ENCODE measurements at regions not wholly inside any gene's neighbourhood (a gene's known extent, or its start where the extent isn't known, plus 50 kb on each side); places are given as distances from the start of the nearest gene placed in this dataset.
A peak's percentile ranks its signal among the peaks of the same experiment; 100 is the strongest.

DNA sequence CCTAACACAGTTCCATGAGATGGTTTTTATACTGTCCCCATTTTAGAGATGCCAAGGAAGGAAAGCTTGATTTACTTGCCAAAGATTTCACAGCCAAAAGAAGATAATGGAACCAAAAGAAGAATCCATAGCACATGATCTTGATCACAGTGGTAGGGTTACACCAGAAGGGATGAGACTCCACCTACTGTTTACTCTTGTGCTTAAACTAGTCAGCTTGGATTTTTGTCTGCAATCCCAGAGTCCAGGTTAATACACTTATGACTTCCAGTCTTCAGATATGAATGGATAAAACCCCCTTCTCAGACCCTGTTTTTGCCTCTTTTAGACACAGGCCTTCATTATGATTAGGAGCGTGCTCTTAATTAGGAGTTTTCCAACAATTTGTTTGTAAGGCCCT is 454.2 kb downstream of the AEBP2 start:
- dilution Hi-C loops (cut with HindIII; ENCODE audit: low sequenced_read_pairs, unreplicated experiment): no loop called here

More for the DNA sequence above, 454.2 kb downstream of the AEBP2 start:
- Histone ChIP-seq H4K20me1 (ENCODE audit: insufficient read depth, low read length) (no peaks in the 10 kb centered on the region), H2BK5ac (ENCODE audit: low read depth, low read length, poor library complexity, severe bottlenecking) (no peak overlapping the region), H3K18ac (ENCODE audit: low read depth, low read length) (no peak overlapping the region), H3K56ac (ENCODE audit: extremely low read depth, insufficient read depth, low read length) (no peak overlapping the region), H3K9me1 (ENCODE audit: insufficient read depth, low read length) (no peaks in the 10 kb centered on the region), H4K5ac (ENCODE audit: low read depth, low read length) (no peak overlapping the region), H3K9me3 (ENCODE audit: control insufficient read depth, insufficient read depth, low read length) (no peaks in the 10 kb centered on the region), H4K8ac (ENCODE audit: low read depth in 2 of 2, low read length in 2 of 2) (no peak overlapping the region), H2AK9ac (replicated peaks; ENCODE audit: low read depth, low read length, poor library complexity) (no peak overlapping the region), H4K91ac (ENCODE audit: insufficient read depth, low read depth, low read length) (no peak overlapping the region), H2AK5ac (ENCODE audit: low read depth, low read length) (no peak overlapping the region), H3K79me1 (ENCODE audit: low read depth in 1 of 2, low read length in 2 of 2) (no peaks in the 10 kb centered on the region), H3K9ac (ENCODE audit: low read depth, low read length) (no peak overlapping the region), H2BK120ac (ENCODE audit: low read depth, low read length) (no peak overlapping the region), H2AFZ (replicated peaks; ENCODE audit: low read length, poor library complexity) (no peak overlapping the region), H3K27ac (ENCODE audit: insufficient read depth, low read length) (no peak overlapping the region), H3K4me2 (ENCODE audit: low read depth, low read length) (no peak overlapping the region), H3K36me3 (ENCODE audit: control insufficient read depth, insufficient read depth, low read length) (no peaks in the 10 kb centered on the region), H2BK15ac (ENCODE audit: low read depth, low read length) (no peak overlapping the region), H3K27me3 (ENCODE audit: control insufficient read depth, insufficient read depth, low read length) (no peaks in the 10 kb centered on the region), H3K23ac (ENCODE audit: low read depth, low read length) (no peak overlapping the region), H3K4me1 (ENCODE audit: control insufficient read depth, insufficient read depth, low read length) (peaks cover 5% of the 10 kb centered on the region), H3K4me3 (ENCODE audit: insufficient read depth, low read depth, low read length) (no peak overlapping the region), H3K14ac (replicated peaks; ENCODE audit: low read depth, low read length) (no peak overlapping the region), H3K4ac (ENCODE audit: low read depth, low read length) (peak overlapping the region; percentile 20; the same call in 1 of the 2 replicates), H2BK20ac (ENCODE audit: low read depth, low read length) (no peak overlapping the region)
- POLR2A ChIA-PET (ENCODE audit: unreplicated experiment): interaction anchor here (0.5 kb wide), 1 partner anchor 59 kb away, joined by 4 read pairs; no protein-coding TSS in a partner anchor
- peak; percentile 54 for DNase-seq
- intact Hi-C loops (cut with micrococcal nuclease): loop anchor here (2.0 to 10.0 kb wide), 3 partner anchors 136 to 319 kb away; no protein-coding TSS in a partner anchor
- TF ChIP-seq RCOR1 (IDR thresholded peaks at IDR 0.05; ENCODE audit: insufficient replicate concordance, low read length) (no peak), RAD21 (IDR thresholded peaks at IDR 0.05; ENCODE audit: low read length) (peak; percentile 55), SMC3 (IDR thresholded peaks at IDR 0.05; ENCODE audit: low read depth, low read length) (peak; percentile 26; the same call in 1 of the 2 replicates), CTCF (conservative IDR thresholded peaks at IDR 0.05; ENCODE audit: low read depth, low read length) (peak; percentile 52)
- TF ChIP-seq, protein P1, sequence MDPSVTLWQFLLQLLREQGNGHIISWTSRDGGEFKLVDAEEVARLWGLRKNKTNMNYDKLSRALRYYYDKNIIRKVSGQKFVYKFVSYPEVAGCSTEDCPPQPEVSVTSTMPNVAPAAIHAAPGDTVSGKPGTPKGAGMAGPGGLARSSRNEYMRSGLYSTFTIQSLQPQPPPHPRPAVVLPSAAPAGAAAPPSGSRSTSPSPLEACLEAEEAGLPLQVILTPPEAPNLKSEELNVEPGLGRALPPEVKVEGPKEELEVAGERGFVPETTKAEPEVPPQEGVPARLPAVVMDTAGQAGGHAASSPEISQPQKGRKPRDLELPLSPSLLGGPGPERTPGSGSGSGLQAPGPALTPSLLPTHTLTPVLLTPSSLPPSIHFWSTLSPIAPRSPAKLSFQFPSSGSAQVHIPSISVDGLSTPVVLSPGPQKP (IDR thresholded peaks at IDR 0.05; ENCODE audit: borderline replicate concordance, low read depth, low read length): no peak
- CTCF ChIA-PET: interaction anchor here (0.5 to 1.4 kb wide), 6 partner anchors 9 to 733 kb away, joined by 3 to 8 read pairs (median 4); no protein-coding TSS in a partner anchor
- no TSS peak for BruUV-seq (replicated peaks)
- in situ Hi-C loops (cut with MboI; ENCODE audit: low sequenced_read_pairs): loop anchor here (10.0 kb wide), 1 partner anchor 139 kb away; no protein-coding TSS in a partner anchor
- no CpG with 5 or more reads among the region's 1 CpG for WGBS, 2 experiments (ENCODE audit: extremely low coverage in 2 of 2, insufficient read length in 1 of 2)
- ATAC-seq (ENCODE audit: low read depth): peak; percentile 90
